ENCODE measurements at regions not wholly inside any gene's neighbourhood (a gene's known extent, or its start where the extent isn't known, plus 50 kb on each side); places are given as distances from the start of the nearest gene placed in this dataset.

- no peak for TF ChIP-seq CTCF (conservative IDR thresholded peaks at IDR 0.05; ENCODE audit: low read depth, low read length)
- no peak for TF ChIP-seq CEBPB (IDR thresholded peaks at IDR 0.05; ENCODE audit: low read depth, low read length)
- TF ChIP-seq, protein P1, sequence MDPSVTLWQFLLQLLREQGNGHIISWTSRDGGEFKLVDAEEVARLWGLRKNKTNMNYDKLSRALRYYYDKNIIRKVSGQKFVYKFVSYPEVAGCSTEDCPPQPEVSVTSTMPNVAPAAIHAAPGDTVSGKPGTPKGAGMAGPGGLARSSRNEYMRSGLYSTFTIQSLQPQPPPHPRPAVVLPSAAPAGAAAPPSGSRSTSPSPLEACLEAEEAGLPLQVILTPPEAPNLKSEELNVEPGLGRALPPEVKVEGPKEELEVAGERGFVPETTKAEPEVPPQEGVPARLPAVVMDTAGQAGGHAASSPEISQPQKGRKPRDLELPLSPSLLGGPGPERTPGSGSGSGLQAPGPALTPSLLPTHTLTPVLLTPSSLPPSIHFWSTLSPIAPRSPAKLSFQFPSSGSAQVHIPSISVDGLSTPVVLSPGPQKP (IDR thresholded peaks at IDR 0.05; ENCODE audit: borderline replicate concordance, low read depth, low read length): no peak
- no peak for TF ChIP-seq POLR2A (IDR thresholded peaks at IDR 0.05; ENCODE audit: low read depth, low read length)
These were observed 569.5 kb downstream of the TYW1 start for GRCh38 chr7:67566101-67566500.

Data from IMR-90 (cell line).